Lung microvascular endothelial cell (primary cell): ENCODE measurements at regions not wholly inside any gene's neighbourhood (a gene's known extent, or its start where the extent isn't known, plus 50 kb on each side); places are given as distances from the start of the nearest gene placed in this dataset.
"Not testable (repeated sequence)": the region's sequence is repeated elsewhere in the genome, so short reads cannot be mapped to it uniquely, and the experiment has no call there.

Experiments used
- DNase-seq, 2 donors: peaks; one replicate each; pipeline versions ENCODE4 v3.0.0 to v3.0.0-alpha.2; 2010; ENCODE audit warnings: low read depth in 2 of 2

DNA sequence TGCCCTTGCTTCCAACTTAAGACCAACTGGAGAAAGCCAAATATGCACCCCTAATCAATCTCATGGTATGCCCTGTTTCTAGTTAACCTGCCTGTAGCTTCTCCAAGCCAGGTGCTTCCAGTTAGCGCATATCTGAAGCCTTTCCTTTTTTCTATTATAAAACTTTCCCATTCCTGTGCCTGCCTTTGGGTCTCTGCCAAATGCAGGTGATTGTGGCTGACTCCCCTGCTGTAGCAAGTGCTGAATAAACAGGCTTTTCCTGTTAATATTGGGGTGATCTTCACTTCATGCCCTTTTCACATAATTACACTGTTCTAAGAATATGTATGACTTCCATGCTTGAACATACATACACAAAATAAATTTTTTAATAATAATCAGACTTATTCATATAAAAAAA, 207.4 kb downstream of the TANC2 start:
- DNase-seq = peak in 1 of 2 donors; percentile 69

DNA sequence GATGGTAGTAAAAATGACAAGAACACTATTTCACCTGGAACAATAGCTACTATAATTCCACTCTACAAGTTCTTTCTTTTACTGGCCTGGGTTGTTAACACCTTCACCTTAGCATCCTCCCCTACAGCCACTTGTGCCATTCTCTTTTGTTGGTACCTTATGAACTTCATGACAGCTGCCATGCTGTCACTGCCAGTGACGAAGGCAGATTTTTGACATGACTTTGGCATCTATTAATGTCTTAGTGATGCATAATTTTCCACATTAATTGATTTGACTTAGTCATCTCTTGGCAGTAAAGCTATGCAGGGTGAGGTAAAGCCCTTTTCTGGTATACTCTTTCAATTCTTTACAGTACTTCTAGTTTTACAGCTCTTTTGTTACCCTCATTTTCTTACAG, 207.9 kb downstream of the TANC2 start:
- DNase-seq = peak; percentile 17 to 55

GRCh38 chr17:63178530-63178929, 212.5 kb downstream of the TANC2 start:
- DNase-seq = peak; percentile 3 to 37

DNA sequence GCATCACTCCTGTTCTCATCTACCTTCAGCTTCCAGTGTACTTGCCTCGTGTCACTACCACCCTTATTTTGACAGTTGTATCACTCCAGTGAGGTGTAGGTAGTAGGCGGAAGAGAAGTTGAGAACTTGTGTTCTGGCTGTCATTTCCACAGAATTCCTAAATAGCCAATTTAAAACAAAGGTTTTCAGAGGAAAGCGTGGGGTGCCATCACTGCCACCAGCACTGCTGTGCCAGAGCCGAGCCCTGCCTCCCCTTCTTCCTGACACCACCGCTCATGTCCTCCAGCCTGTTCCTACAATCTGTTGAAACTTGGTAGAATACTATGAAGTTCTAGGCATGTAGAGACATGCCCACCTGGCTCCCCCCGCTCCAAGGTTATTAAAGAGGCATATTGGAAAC, 215.8 kb downstream of the TANC2 start:
- no peak for DNase-seq

DNA sequence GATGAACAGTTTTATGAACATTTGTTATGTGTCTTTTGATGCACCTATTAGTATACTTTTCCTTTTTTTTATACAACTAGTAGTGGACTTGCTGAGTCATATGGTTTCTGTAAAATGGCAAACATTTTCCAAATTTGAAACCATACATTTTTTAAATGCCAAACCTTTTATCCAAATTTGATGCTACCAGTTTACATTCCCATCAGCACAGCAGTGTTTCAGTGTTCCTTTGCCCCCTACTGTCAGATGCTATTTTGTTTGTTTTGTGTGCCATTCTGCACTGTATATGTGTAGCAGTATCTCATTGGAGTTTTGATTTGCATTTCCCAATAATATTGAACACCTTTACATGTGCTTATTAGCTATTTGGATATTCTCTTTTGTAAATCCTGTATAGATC, 219.4 kb downstream of the TANC2 start:
- DNase-seq = no peak

DNA sequence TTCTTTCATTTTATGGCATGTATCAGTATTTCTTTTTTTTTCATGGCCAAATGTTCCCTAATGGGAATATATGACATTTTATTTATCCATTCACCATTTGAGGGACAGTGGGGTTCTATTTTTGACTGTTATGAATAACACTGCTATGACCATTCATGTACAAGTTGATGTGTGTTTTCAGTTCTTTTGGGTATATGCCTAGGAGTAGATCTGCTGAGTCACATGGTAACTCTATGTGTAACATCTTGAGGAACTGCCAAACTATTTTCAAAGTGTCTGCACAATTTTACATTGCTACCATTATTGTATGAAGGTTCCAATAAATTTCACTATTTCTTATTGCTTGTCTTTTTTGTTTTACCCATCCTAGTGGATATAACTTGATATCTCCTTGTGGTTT, 223.0 kb downstream of the TANC2 start:
- DNase-seq = peak in 1 of 2 donors; percentile 14

- no peak for DNase-seq
Observed at GRCh38 chr17:63189930-63190329, 223.9 kb downstream of the TANC2 start.

DNA sequence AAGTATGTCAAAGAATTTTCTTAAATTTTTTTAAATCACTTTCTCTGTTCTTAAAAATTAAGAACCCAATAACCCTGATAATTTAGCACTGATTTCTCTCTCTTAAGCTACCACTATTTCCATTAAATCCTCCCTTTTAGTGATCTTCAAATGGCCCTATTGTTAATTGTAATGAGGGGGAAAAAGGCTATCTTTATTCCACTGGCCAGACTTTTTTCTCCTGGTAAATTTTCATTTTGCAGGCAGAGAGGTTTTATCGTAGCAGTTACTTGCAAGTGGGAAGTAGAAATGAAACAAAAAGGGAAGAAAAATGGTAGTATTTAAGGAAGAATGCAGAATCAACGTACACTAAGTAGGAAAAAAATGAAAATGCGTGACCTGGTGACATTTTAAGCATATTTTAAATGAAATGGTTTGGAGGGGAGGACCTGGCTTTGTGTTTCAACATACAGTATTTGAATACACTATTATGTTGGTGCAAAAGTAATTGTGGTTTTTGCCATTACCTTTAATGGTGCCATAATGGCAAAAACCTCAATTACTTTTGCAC, 224.9 kb downstream of the TANC2 start:
- DNase-seq = no peak

DNA sequence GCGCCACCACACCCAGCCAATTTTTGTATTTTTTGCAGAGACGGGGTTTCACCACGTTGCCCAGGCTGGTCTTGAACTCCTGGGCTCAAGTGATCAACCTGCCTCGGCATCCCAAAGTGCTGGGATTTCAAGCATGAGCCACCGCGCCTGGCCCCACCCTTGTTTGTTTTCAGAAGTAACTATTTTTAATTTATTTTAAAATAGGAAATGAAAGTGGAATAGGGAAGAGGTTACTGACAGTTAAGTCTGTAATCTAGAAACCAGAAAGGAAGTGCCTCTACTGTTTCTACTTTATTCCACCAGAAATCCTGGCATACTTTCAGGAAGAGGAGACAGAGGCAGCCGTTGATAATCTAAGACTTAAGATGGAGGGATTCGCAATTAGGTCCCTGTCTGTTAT, 225.6 kb downstream of the TANC2 start:
- no peak for DNase-seq

DNA sequence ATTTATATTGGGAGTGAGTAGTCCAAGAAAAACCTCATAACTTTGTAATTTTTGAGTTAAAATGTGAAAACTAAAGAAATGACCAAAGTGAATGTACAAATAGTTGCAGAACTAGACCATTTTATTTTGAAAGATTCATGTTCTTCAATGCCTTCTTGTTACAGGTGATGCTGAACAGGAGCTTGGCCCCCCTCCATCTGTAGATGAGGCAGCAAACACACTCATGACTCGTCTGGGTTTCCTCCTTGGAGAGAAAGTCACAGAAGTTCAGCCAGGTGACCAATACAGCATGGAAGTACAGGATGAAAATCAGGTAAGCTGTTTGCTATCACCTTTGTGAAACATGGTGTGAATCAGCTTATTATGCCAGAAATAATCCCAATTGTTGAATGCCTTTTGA, 227.8 kb downstream of the TANC2 start:
- DNase-seq = no peak

DNA sequence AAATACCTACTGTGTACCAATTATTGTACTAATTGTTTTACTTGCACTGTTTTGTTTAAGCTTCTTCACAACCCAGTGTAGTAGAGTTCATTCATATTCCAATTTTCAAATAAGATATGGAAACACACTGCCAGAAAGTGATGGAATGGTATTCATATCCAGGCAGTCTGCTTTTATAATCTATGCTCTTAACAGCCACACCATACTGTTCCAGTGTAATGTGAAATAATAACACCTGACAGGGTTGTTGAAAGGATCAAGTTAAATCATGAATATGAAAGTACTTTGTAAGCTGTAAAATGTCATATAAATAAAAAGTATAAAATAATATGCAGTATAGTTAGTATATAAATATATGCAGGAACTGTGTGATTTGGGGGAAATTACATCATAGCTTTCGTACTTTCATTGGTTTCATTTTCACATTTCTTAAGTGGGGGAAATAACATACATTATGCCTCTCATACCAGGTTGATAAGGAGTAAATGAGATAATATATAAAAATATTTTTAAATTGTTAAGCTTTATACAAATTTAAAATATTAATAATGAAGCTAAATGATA, 230.8 kb downstream of the TANC2 start:
- peak; percentile 18 to 50 for DNase-seq

DNA sequence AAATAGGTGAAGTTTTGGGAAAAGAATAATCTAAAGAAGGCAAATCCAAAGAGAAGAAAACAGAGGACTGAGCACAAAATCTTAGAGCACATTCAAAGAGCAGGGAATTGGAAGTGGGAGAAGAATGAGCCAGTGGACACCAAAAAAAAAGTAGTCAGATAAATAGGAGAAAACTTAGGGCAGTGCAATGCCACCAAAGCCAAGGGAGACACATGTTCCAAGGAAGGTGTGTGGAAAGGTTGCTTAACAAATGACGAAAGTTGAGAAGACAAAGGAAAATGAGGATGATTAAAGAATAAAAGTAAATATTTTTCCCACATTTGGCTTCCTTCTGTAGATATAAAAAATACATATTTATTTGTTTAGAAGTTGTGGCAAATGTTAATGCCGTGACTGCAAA, 237.6 kb downstream of the TANC2 start:
- no peak for DNase-seq

- peak; percentile 12 to 19 for DNase-seq
Observed at GRCh38 chr17:63221939-63222338, 224.2 kb downstream of the CYB561 start.

GRCh38 chr17:63222655-63223054, 223.5 kb downstream of the CYB561 start:
- DNase-seq = peak; percentile 10 to 66

DNA sequence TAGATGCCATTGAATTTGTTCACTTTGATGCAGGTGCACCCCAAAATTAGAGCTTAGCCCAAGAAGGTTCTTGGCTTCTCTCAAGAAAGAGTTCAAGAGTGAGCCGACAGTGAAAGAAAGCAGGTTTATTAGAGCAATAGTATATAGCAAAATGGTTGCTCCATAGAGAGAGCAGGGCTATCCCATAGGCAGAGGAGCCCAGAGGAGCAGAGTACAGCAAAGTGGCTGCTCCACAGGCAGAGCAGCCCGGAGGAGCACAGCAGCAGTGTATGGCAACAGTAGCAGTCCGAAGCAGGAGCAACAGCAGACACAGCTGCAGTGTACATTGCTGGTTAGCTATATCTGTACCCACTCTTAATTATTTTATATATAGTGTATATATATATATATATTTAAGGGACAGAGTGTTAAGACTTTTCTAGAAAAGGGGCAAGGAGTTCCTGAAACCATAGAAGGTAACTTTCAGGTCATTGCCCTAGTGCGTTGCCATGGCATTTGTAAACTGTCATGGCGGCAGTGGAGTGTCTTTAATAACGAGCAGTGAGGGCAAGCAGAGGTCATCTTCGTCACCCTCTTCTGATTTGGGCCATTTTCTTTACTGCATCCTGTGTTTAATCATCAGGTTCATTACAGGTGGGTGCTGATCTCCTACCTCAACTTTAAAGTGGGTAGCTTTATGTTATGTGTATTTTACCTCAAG, 222.7 kb downstream of the CYB561 start:
- no peak for DNase-seq

- no peak for DNase-seq
Observed at GRCh38 chr17:63224644-63225043, 221.5 kb downstream of the CYB561 start.

- DNase-seq = not testable (repeated sequence)
Observed at GRCh38 chr17:63226720-63227119, 219.4 kb downstream of the CYB561 start.

DNA sequence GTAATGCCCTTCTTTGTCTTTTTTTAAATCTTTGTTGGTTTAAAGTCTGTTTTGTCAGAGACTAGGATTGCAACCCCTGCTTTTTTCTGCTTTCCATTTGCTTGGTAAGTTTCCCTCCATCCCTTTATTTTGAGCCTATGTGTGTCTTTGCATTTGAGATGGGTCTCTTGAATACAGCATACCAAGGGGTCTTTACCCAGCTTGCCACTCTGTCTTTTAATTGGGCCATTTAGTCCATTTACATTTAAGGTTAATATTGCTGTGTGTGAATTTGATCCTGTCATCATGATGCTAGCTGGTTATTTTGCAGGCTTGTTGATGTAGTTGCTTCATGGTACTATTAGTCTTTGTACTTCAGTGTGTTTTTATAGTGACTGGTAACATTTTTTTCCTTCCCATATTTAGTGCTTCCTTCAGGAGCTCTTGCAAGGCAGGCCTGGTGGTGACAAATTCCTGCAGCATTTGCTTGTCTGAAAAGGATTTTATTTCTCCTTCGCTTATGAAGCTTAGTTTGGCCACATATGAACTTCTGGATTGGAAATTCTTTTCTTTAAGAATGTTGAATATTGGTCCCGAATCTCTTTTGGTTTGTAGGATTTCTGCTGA, 215.0 kb downstream of the CYB561 start:
- DNase-seq = not testable (repeated sequence)

GRCh38 chr17:63232565-63233310, 213.4 kb downstream of the CYB561 start:
- no peak for DNase-seq

- DNase-seq = no peak
Observed at GRCh38 chr17:63240106-63240505, 206.0 kb downstream of the CYB561 start.

DNA sequence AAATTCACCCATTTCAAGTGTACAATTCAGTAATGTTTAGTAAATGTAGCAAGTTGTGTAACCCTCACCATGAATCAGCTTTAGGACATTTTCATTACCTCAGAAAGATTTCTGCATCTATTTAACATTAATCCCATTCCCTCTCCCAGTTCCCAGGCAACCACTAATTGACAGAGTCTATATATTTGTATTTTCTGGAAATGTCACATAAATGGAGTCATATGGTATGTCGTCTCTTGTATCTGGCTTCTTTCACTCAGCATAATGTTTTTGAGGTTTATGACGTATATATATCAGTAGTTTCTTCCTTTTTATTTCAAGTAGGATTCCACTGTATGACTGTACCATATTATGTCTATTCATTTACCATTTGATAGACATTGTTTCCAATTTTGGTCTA, 199.8 kb downstream of the CYB561 start:
- DNase-seq = no peak

- DNase-seq = peak; percentile 61 to 75
Observed at GRCh38 chr17:63247706-63248105, 198.4 kb downstream of the CYB561 start.
